Fibroblast of pulmonary artery (primary cell): ENCODE measurements at regions not wholly inside any gene's neighbourhood (a gene's known extent, or its start where the extent isn't known, plus 50 kb on each side); places are given as distances from the start of the nearest gene placed in this dataset.

Source experiments
- DNase-seq: peaks from one replicate; pipeline ENCODE4 v3.0.0-alpha.2; 2010; ENCODE audit warnings: low read depth
- H3K4me3 ChIP-seq: replicated peaks from 2 replicates; pipeline ENCODE4 v1.5.1; 2011; ENCODE audit warnings: low read depth, mild to moderate bottlenecking, control low read depth, low read length, moderate library complexity
- TF ChIP-seq, protein P1 (sequence below): IDR thresholded peaks from 2 replicates; pipeline ENCODE4 v1.5.1; 2011; ENCODE audit warnings: mild to moderate bottlenecking, control low read depth, low read length, inconsistent platforms; ENCODE audit errors: missing control alignments

DNA sequence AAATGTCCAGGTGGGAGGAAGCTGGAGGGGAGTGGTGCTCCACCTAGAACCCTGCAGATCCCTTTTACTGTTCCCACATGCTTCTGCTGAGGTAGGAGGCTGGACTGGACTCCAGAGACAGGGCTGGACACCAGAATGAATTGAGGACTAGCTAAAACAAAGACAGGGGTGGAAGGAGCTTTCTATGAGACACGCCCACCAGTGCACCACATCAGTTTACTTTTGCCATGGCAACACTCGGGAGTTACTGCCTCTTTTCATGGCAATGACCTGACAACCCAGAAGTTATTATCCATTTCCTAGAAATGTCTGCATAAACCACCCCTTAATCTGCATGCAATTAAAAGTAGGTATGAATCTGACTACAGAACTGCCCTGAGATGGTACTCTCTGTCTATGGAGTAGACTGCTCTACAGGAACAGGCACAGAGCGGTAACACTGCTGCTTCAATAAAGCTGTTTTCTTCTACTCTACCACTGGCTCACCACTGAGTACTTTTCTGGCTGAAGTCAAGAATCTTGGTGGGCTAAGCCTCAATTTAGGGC is 211.7 kb downstream of the TFAP2C start:
- TF ChIP-seq, protein P1, sequence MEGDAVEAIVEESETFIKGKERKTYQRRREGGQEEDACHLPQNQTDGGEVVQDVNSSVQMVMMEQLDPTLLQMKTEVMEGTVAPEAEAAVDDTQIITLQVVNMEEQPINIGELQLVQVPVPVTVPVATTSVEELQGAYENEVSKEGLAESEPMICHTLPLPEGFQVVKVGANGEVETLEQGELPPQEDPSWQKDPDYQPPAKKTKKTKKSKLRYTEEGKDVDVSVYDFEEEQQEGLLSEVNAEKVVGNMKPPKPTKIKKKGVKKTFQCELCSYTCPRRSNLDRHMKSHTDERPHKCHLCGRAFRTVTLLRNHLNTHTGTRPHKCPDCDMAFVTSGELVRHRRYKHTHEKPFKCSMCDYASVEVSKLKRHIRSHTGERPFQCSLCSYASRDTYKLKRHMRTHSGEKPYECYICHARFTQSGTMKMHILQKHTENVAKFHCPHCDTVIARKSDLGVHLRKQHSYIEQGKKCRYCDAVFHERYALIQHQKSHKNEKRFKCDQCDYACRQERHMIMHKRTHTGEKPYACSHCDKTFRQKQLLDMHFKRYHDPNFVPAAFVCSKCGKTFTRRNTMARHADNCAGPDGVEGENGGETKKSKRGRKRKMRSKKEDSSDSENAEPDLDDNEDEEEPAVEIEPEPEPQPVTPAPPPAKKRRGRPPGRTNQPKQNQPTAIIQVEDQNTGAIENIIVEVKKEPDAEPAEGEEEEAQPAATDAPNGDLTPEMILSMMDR, result no peak
- no peak for DNase-seq

DNA sequence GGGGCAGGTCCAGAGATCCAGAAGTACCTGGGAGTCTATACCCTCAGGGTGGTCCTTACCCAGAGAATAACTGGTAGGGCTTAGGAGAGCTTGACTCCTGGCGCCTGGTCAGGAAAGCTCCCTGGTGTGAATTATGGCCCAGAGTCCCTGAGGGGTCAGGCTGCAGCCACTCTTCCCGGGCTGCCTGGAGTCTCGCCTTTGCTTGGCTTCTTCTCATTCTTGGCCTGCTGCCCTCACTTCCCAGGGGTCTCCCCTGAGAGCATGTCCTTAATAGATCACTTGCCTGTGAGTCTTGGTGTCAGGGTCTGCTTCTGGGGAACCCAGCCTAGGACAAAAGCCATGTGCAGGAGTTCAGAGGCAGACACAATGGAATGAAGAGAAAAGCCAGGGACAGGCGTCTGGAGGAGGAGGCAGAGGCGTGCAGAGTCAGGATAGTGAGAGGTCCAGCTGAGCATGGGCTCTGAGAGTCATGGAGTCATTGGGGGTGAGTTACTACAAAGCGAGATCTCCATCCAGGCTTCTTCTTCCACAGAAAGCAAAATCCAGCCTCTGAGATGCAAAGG is 212.3 kb downstream of the TFAP2C start:
- TF ChIP-seq, protein P1, result no peak
- DNase-seq, result no peak
- no peak overlapping the region for H3K4me3 ChIP-seq

More for the DNA sequence above, 211.7 kb downstream of the TFAP2C start:
- H3K4me3 ChIP-seq, result no peak overlapping the region

DNA sequence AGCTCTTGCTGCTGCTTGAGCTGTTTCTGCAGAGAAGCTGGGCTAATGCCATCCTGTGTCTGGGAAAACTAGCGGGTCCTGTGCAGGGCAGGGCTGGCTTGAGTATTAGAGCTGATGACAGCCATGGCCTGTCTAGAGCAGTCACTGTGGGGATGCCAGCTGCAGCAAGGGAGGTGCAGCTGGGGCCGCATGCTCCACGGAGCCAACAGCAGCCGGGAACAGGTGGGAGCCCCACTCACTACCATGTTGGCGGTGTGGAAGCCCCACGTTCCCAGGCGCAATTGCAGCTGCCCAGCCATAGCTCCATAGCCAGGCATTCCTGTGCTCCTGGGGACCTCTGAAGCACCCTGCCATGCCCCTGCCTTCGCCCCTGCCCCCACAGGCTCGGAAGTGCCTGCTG is 212.9 kb downstream of the TFAP2C start:
- H3K4me3 ChIP-seq, result no peak overlapping the region
- TF ChIP-seq, protein P1, result no peak
- DNase-seq, result no peak

DNA sequence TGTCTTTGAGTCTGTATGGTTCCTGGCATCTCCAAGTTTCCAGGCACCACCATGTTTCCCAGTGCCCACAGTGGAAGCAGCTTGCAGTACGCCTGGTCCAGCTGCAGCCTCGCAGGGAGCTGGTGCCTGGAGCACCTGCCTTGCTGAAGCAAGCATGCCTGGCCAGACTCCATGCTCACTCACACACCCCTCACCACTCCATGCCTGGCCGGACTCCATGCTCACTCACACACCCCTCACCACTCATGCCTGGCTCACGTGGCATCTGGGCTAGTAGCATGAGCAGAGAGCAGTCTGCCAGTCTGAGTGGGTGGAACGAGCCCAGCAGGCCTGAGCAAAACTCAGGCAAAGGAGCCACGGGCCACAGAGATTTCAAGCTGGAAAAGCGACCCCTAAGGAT is 214.3 kb downstream of the TFAP2C start:
- TF ChIP-seq, protein P1, result no peak

DNA sequence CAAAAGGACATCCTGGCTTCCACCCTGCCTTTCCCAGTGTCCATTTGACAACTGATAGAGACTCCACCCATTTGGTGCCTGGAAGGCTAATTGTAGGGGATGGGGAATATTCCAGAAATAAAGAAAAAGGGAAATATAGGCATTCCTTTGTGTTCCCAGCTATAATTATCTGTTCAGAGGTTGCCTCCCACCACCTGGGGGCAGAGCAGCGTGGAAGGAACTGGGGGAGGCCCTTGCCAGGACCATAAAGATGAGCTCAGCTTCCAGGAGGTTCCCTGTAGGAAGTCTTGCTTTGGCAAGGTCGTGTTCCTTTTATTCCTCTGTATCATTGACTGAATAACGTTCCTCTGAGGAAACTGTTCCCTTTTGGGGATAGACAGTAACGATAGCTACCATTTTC is 214.7 kb downstream of the TFAP2C start:
- no peak overlapping the region for H3K4me3 ChIP-seq
- TF ChIP-seq, protein P1, result no peak
- DNase-seq, result no peak

More for the DNA sequence above, 214.3 kb downstream of the TFAP2C start:
- DNase-seq, result no peak
- H3K4me3 ChIP-seq, result no peak overlapping the region

DNA sequence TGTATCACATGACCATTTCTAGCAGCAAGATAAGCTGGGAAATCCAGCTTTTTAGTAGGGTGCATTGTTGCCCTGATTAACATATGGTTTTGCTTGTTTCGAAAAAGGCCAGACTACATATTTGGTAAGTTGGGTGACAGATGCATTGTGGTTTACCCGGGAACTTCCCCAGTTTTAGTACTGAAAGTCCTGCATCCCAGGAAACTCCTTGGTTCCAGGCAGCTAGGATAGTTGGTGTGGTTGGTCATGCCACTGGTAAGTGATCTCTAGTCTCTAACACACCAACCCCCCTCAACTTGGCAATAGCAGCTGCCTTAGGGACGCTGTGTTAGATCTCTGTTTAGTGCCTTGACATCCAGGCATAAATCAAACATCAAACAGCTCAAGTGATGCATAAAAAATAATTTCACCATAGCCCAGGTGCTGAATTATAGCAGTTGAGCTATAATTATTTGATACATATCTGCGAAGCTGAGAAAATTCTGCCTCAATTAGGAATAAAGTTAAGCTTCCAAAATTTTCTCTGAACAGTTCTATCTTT is 216.5 kb downstream of the TFAP2C start:
- H3K4me3 ChIP-seq, result no peak overlapping the region
- TF ChIP-seq, protein P1, result no peak
- DNase-seq, result no peak

DNA sequence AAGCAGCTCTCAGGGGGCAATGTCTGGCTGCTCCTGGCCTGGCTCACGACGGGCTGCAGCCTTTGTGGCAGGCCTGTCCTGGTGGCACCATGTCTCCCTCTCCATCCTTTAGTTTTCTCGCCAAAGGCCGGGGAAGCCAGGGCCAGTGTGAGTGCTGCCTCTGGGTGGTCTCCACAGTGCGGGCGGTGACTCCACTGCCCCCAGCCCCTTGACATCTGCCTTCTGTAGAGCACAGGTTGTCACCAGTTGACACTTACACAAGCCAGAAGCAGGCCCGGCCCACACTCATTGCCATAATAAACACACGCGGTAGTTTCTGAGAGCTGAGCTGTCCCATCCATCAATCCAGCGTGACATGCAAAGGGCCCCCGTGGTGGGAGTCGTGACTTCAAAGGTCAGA is 219.5 kb downstream of the TFAP2C start:
- TF ChIP-seq, protein P1, result no peak
- H3K4me3 ChIP-seq, result no peak overlapping the region
- no peak for DNase-seq
